ENCODE measurements at regions not wholly inside any gene's neighbourhood (a gene's known extent, or its start where the extent isn't known, plus 50 kb on each side); places are given as distances from the start of the nearest gene placed in this dataset.

DNA sequence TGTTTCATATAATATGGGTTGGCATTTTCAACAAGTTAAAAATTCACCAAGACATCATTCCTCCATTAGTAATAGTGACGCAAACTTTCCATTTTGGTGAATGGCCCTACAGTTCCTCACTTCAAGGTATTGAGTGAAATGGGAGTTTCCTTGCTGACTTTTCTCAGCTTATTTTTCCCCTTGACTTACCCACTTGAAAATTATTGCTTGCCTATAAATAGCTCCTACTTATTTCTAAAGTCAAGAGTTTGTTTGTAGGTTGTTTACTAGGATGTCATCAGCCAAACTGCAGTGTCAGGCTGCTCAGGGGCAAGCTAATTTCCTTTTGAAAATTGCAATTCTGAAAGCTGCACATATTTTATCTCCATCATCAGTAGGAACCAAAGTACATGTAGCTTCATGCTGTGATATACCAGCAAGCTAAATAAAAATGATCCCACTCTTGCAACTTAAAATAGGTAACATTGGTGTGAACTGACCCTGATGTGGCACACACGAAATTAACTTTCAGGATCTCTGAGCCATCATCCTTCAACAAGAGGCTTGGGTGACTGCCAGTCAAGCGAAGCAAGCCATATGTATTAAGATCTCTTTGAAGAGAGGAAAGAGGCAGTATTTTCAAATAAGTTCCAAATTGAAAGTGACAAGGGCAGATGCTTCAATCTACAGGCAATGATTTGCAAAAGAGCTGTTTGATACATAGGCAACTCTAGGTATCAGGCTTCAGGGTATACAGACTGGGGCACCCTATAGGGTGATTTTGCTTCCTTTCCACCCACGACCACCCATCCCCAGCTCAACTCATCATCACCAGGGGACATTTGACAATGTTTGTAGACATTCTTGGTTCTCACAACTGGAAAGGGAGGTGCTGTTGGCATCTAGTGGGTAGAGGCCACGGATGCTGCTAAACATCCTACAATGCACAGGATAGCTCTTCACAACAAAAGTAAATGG is 66.8 kb upstream of the RASGRP1 start:
- TF ChIP-seq, protein P1, sequence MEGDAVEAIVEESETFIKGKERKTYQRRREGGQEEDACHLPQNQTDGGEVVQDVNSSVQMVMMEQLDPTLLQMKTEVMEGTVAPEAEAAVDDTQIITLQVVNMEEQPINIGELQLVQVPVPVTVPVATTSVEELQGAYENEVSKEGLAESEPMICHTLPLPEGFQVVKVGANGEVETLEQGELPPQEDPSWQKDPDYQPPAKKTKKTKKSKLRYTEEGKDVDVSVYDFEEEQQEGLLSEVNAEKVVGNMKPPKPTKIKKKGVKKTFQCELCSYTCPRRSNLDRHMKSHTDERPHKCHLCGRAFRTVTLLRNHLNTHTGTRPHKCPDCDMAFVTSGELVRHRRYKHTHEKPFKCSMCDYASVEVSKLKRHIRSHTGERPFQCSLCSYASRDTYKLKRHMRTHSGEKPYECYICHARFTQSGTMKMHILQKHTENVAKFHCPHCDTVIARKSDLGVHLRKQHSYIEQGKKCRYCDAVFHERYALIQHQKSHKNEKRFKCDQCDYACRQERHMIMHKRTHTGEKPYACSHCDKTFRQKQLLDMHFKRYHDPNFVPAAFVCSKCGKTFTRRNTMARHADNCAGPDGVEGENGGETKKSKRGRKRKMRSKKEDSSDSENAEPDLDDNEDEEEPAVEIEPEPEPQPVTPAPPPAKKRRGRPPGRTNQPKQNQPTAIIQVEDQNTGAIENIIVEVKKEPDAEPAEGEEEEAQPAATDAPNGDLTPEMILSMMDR (IDR thresholded peaks at IDR 0.05; ENCODE audit: insufficient read depth, low read depth, low read length) = no peak
- no peak for TF ChIP-seq EZH2 (IDR thresholded peaks at IDR 0.05; ENCODE audit: insufficient read depth, low read length)
